Body of pancreas (tissue), 4 donors: ENCODE measurements at regions not wholly inside any gene's neighbourhood (a gene's known extent, or its start where the extent isn't known, plus 50 kb on each side); places are given as distances from the start of the nearest gene placed in this dataset.

Source experiments
- ATAC-seq: fragments of 150-250 bp; one replicate; pipeline ENCODE4 v1.9.1; 2016
- DNase-seq, 4 donors: peaks; one replicate each; pipeline ENCODE4 v3.0.0-alpha.2; 2019
- H3K27ac ChIP-seq, 4 donors: fragments of 200-600 bp; sonication (generic); 1 replicate in 3 of 4; 2 replicates in 1 of 4; pipeline versions ENCODE4 v1.5.1 to v1.6.1; 2016 to 2019; ENCODE audit warnings: mild to moderate bottlenecking in 1 of 4, mixed read lengths in 1 of 4, moderate library complexity in 1 of 4
- H3K27me3 ChIP-seq, 2 donors: fragments of 200-600 bp; sonication (generic); one replicate each; pipeline ENCODE4 v1.6.0; 2016; ENCODE audit warnings: mild to moderate bottlenecking in 1 of 2
- H3K36me3 ChIP-seq, 2 donors: fragments of 200-600 bp; sonication (generic); replicated peaks in 1 of 2; 2 replicates each; pipeline ENCODE4 v1.5.1; 2016; ENCODE audit warnings: low read depth in 2 of 2; ENCODE audit not compliant: insufficient read depth in 1 of 2
- H3K4me1 ChIP-seq: fragments of 200-600 bp; sonication (generic); one replicate; pipeline ENCODE4 v1.6.0; 2016
- H3K4me3 ChIP-seq, 2 donors: fragments of 200-600 bp; sonication (generic); 1 replicate in 1 of 2; 2 replicates in 1 of 2; pipeline ENCODE4 v1.5.1; 2016 to 2019
- H3K9me3 ChIP-seq, 3 donors: fragments of 200-600 bp; sonication (generic); 1 replicate in 2 of 3; 2 replicates in 1 of 3; pipeline ENCODE4 v1.5.1; 2016
- CTCF ChIP-seq, 7 experiments: fragments of 450-650 bp in 4 of 7; fragments of 200-600 bp in 3 of 7; sonication (generic) in 3 of 7; IDR thresholded peaks; one replicate each; pipeline ENCODE4 v1.5.1; 2016 to 2019; ENCODE audit warnings: antibody characterized with exemption in 7 of 7
- POLR2A ChIP-seq, 3 donors: fragments of 450-650 bp; IDR thresholded peaks; one replicate each; pipeline ENCODE4 v1.6.1; 2016; ENCODE audit warnings: antibody characterized with exemption in 3 of 3, mild to moderate bottlenecking in 2 of 3
- WGBS, 2 donors: methylation state at CpG; one replicate each; pipeline ENCODE4 v1.1.5; 2017; 5-methylcytosine and 5-hydroxymethylcytosine counted together
- intact Hi-C: fragments of 100-400 bp; cut with DNase I; formaldehyde crosslinking; loops from one replicate; pipeline ENCODE4 v1.15.1; 2023

DNA sequence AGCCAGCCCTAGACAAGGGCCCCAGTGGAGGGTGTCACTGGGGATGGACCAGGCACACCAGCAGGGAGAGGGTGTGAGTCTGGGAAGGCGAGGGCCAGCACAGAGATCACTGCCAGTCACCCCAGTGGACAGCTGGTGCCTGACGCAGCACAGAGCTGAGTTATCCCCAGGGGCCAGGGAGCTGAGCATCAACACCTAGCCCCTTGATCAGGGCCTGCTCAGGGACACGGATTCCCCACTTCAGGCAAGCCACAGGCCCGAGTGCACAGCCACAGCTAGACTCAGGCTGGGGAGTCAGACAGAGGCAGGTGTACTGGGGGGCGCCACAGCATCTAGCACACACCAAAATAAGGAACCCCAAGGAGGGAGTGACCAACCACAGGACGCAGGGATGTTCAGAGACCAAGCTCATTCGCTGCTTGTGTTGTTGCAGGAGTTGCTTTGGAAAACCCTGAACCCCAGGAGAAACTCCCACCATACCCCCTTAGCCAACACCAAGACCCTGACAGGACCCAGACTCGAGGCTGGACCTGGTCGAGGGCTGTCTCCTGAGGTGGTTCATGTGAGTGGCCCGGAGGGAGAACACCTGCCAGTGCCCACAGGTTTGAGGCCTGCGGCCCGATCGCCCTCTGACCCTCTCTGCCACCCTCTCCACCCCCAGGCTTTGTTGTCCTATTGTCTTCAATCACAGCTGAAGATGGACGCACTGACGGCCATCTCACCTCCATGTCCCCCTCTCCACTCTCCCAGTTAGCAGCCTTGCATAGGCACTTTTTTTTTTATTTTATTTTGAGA, 146.8 kb downstream of the TPRA1 start:
- Histone ChIP-seq H3K36me3 (no peaks in the 10 kb centered on the region), H3K27ac (no peak overlapping the region), H3K4me1 (no peaks in the 10 kb centered on the region), H3K27me3 (no peaks in the 10 kb centered on the region), H3K9me3 (no peaks in the 10 kb centered on the region), H3K4me3 (no peak overlapping the region)
- peak in 2 of 4 donors; percentile 5 to 8 for DNase-seq
- TF ChIP-seq CTCF (IDR thresholded peaks at IDR 0.05) (no peak), POLR2A (IDR thresholded peaks at IDR 0.05) (no peak)
- no peak for ATAC-seq
- intact Hi-C loops = no loop called here
- 84 to 87% methylated on average over 10 to 15 of the region's 15 CpGs for WGBS, 2 donors

GRCh38 chr3:127442506-127442905, 148.0 kb downstream of the TPRA1 start:
- WGBS, 2 donors = 77 to 86% methylated on average over 4 to 5 of the region's 5 CpGs
- ATAC-seq (no peak), DNase-seq (peak in 1 of 4 donors; percentile 3)
- Histone ChIP-seq H3K36me3 (no peaks in the 10 kb centered on the region), H3K4me1 (no peaks in the 10 kb centered on the region), H3K4me3 (no peak overlapping the region), H3K27ac (no peak overlapping the region), H3K27me3 (no peaks in the 10 kb centered on the region), H3K9me3 (no peaks in the 10 kb centered on the region)
- intact Hi-C loops = no loop called here
- TF ChIP-seq POLR2A (IDR thresholded peaks at IDR 0.05) (no peak), CTCF (IDR thresholded peaks at IDR 0.05) (no peak)

DNA sequence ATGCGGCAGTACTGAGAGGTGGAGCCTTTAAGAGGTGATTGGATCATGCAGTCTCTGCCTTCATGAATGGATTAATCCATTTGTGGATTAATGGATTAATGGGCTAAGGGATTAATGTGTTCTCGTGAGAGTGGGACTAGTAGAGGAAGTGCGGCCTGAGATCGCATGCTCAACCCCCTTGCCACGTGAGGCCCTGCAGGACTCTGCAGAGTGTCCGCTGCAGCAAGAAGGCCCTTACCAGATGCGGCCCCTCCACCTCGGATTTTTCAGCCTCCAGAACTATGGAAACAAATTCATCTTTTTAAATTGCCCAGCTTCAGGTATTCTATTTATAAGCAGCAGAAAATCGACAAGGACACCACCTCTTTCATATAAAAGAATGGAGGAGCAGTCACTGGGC, 148.8 kb downstream of the TPRA1 start:
- WGBS, 2 donors = 65 to 73% methylated on average over 9 of the region's 9 CpGs
- DNase-seq (no peak), ATAC-seq (no peak)
- Histone ChIP-seq H3K4me3 (no peak overlapping the region), H3K4me1 (no peaks in the 10 kb centered on the region), H3K36me3 (no peaks in the 10 kb centered on the region), H3K9me3 (no peaks in the 10 kb centered on the region), H3K27ac (no peak overlapping the region), H3K27me3 (no peaks in the 10 kb centered on the region)
- intact Hi-C loops = no loop called here
- TF ChIP-seq CTCF (IDR thresholded peaks at IDR 0.05) = no peak
- TF ChIP-seq POLR2A (IDR thresholded peaks at IDR 0.05) = no peak

DNA sequence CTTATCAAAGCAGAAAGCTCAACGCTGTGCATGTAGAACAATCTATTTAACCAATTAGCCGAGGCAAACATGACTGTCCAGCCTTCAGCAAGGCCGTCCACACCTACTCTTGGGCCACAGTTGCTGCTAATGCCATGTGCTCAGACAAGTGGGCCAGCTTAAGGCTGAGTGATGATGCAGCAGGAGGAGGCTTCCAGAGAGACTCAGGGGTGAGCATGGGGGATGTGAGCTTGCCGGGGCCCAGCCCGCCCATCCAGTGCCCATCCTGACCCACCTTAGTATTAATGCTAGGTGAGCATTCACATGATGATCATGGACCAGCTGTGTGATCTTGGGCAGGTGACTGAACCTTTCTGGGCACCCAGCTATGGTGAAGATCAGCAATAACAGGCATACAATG, 150.1 kb downstream of the TPRA1 start:
- Histone ChIP-seq H3K36me3 (no peaks in the 10 kb centered on the region), H3K9me3 (no peaks in the 10 kb centered on the region), H3K4me1 (no peaks in the 10 kb centered on the region), H3K4me3 (no peak overlapping the region), H3K27ac (no peak overlapping the region), H3K27me3 (no peaks in the 10 kb centered on the region)
- ATAC-seq (no peak), DNase-seq (peak in 1 of 4 donors; percentile 2)
- no peak for TF ChIP-seq POLR2A (IDR thresholded peaks at IDR 0.05)
- TF ChIP-seq CTCF (IDR thresholded peaks at IDR 0.05) = no peak
- intact Hi-C loops = no loop called here
- 84 to 90% methylated on average over 3 to 5 of the region's 5 CpGs for WGBS, 2 donors

- no peak for TF ChIP-seq CTCF (IDR thresholded peaks at IDR 0.05)
- TF ChIP-seq POLR2A (IDR thresholded peaks at IDR 0.05) = no peak
- Histone ChIP-seq H3K4me3 (no peak overlapping the region), H3K36me3 (no peaks in the 10 kb centered on the region), H3K27ac (no peak overlapping the region), H3K9me3 (no peaks in the 10 kb centered on the region), H3K4me1 (no peaks in the 10 kb centered on the region), H3K27me3 (no peaks in the 10 kb centered on the region)
- WGBS, 2 donors = 69 to 73% methylated on average over 5 of the region's 5 CpGs
- intact Hi-C loops = no loop called here
- ATAC-seq (no peak), DNase-seq (no peak)
These were observed 150.9 kb downstream of the TPRA1 start for GRCh38 chr3:127439621-127440020.
